Kidney (tissue), 13 donors: ENCODE measurements at regions not wholly inside any gene's neighbourhood (a gene's known extent, or its start where the extent isn't known, plus 50 kb on each side); places are given as distances from the start of the nearest gene placed in this dataset.
A peak's percentile ranks its signal among the peaks of the same experiment; 100 is the strongest.

Experiments used
- DNase-seq, 5 donors: peaks; one replicate each; pipeline ENCODE4 v3.0.0-alpha.2; 2013 to 2020
- FAIRE-seq: peaks from 2 replicates; lab custom pipeline; 2012; peaks lifted over from hg19 to GRCh38; lab: Jason Lieb, UNC
- H3K27ac ChIP-seq, 2 donors: one replicate each; pipeline ENCODE4 v1.7.0; 2013; ENCODE audit warnings: low read depth in 2 of 2, low read length in 2 of 2, inconsistent platforms in 1 of 2
- H3K27me3 ChIP-seq: one replicate; pipeline ENCODE4 v1.7.1; 2013; ENCODE audit warnings: low read length, inconsistent platforms; ENCODE audit not compliant: control insufficient read depth, insufficient read depth
- H3K36me3 ChIP-seq, 3 donors: one replicate each; pipeline versions ENCODE4 v1.7.0 to v1.7.1; 2013; ENCODE audit warnings: low read length in 3 of 3, control low read depth in 1 of 3, inconsistent platforms in 1 of 3; ENCODE audit not compliant: insufficient read depth in 3 of 3, control insufficient read depth in 2 of 3
- H3K4me1 ChIP-seq, 3 donors: one replicate each; pipeline versions ENCODE4 v1.7.0 to v1.7.1; 2013; ENCODE audit warnings: low read length in 3 of 3, inconsistent platforms in 1 of 3, low read depth in 1 of 3; ENCODE audit not compliant: control insufficient read depth in 2 of 3, insufficient read depth in 2 of 3
- H3K4me3 ChIP-seq, 3 donors: one replicate each; pipeline versions ENCODE4 v1.7.0 to v1.8.1; 2013; ENCODE audit warnings: low read length in 3 of 3, control low read depth in 1 of 3, inconsistent platforms in 1 of 3
- H3K9ac ChIP-seq, 3 donors: one replicate each; pipeline versions ENCODE4 v1.7.0 to v1.7.1; 2013; ENCODE audit warnings: low read length in 3 of 3, control low read depth in 1 of 3, inconsistent platforms in 1 of 3
- H3K9me3 ChIP-seq, 3 donors: one replicate each; pipeline versions ENCODE4 v1.7.0 to v1.7.1; 2013; ENCODE audit warnings: low read length in 3 of 3, control low read depth in 1 of 3, inconsistent platforms in 1 of 3; ENCODE audit not compliant: control insufficient read depth in 2 of 3, insufficient read depth in 1 of 3
- CTCF ChIP-seq: IDR thresholded peaks from 3 replicates; pipeline ENCODE4 v1.5.1; 2012; ENCODE audit warnings: mild to moderate bottlenecking, moderate library complexity, borderline replicate concordance; ENCODE audit not compliant: insufficient read depth; ENCODE audit errors: extremely low read depth
- intact Hi-C: fragments of 100-400 bp; cut with DNase I; formaldehyde crosslinking; loops from one replicate; pipeline ENCODE4 v1.11.1; 2022
- donor health status: control.
- donor health status: control.
- donor health status: control.
- donor health status: control.
- donor health status: control.
- donor health status: DM: yes; HTN: yes; CAD: no.
- donor health status: Normal renal cell carcinoma (clear cell type).

GRCh38 chr6:112562301-112563231 is 215.4 kb downstream of the RFPL4B start:
- no peaks in the 10 kb centered on the region for H3K9me3 ChIP-seq
- intact Hi-C loops: no loop called here
- no peak overlapping the region for H3K4me3 ChIP-seq
- no peak overlapping the region for H3K27ac ChIP-seq
- no peak overlapping the region for H3K9ac ChIP-seq
- FAIRE-seq: no peak
- no peaks in the 10 kb centered on the region for H3K36me3 ChIP-seq
- TF ChIP-seq CTCF: no peak
- no peak for DNase-seq
- no peaks in the 10 kb centered on the region for H3K4me1 ChIP-seq
- no peaks in the 10 kb centered on the region for H3K27me3 ChIP-seq

GRCh38 chr6:112563368-112563767 is 216.2 kb downstream of the RFPL4B start:
- no peak for TF ChIP-seq CTCF
- H3K4me3 ChIP-seq: no peak overlapping the region
- DNase-seq: peak in 2 of 5 donors; percentile 27 to 59
- no peaks in the 10 kb centered on the region for H3K36me3 ChIP-seq
- H3K27me3 ChIP-seq: no peaks in the 10 kb centered on the region
- H3K4me1 ChIP-seq: no peaks in the 10 kb centered on the region
- intact Hi-C loops: no loop called here
- H3K27ac ChIP-seq: no peak overlapping the region
- no peak overlapping the region for H3K9ac ChIP-seq
- H3K9me3 ChIP-seq: no peaks in the 10 kb centered on the region
- no peak for FAIRE-seq

DNA sequence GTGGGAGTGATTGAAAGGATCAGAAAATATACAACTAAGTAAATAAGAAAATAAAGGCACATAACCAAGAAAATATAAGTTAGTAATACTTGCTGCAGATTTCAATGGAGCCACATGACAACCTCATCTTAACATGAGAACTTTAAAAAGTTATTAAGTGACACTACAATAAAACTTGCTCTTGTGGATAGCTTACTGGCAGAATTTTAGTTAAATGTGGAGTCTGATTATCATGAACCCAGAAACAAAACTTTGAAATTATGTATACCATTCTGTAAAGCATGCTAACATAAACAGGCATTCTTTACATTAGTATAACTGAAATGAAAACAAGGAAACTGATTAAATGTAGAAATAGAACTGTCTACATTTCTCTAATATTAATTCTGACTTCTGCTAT is 220.9 kb downstream of the RFPL4B start:
- no peak for DNase-seq
- TF ChIP-seq CTCF: no peak
- FAIRE-seq: no peak

More for the DNA sequence above, 220.9 kb downstream of the RFPL4B start:
- no peak overlapping the region for H3K27ac ChIP-seq
- H3K4me1 ChIP-seq: no peaks in the 10 kb centered on the region
- H3K4me3 ChIP-seq: no peak overlapping the region
- no peaks in the 10 kb centered on the region for H3K27me3 ChIP-seq
- H3K9me3 ChIP-seq: no peaks in the 10 kb centered on the region
- no peak overlapping the region for H3K9ac ChIP-seq
- intact Hi-C loops: no loop called here
- H3K36me3 ChIP-seq: no peaks in the 10 kb centered on the region
